CD4-positive, CD25-positive, alpha-beta regulatory T cell (primary cell): ENCODE measurements at regions not wholly inside any gene's neighbourhood (a gene's known extent, or its start where the extent isn't known, plus 50 kb on each side); places are given as distances from the start of the nearest gene placed in this dataset.

Experiments used
- ATAC-seq, 2 donors: fragments of 150-1000 bp; cut with Tn5 transposase; one replicate each; pipeline ENCODE4 v1.10.0; 2021; ENCODE audit warnings: low read depth in 2 of 2, moderate number of reproducible peaks in 2 of 2, moderate library complexity in 1 of 2
- DNase-seq, 3 donors: peaks; one replicate each; pipeline versions ENCODE4 v3.0.0 to v3.0.0-alpha.2; 2012 to 2022; ENCODE audit warnings: mixed read lengths in 1 of 3
- H3K27ac ChIP-seq: one replicate; pipeline ENCODE4 v1.7.0; 2013; ENCODE audit warnings: mild to moderate bottlenecking, low read length; ENCODE audit not compliant: insufficient read depth, poor library complexity, severe bottlenecking
- H3K27me3 ChIP-seq: one replicate; pipeline ENCODE4 v1.7.0; 2013; ENCODE audit warnings: low read length; ENCODE audit not compliant: control insufficient read depth, insufficient read depth
- H3K36me3 ChIP-seq: one replicate; pipeline ENCODE4 v1.7.0; 2013; ENCODE audit warnings: mild to moderate bottlenecking, low read length, moderate library complexity; ENCODE audit not compliant: control insufficient read depth, insufficient read depth
- H3K4me1 ChIP-seq: 2 replicates; pipeline ENCODE4 v1.7.0; 2013; ENCODE audit warnings: mild to moderate bottlenecking, low read length; ENCODE audit not compliant: insufficient read depth, control insufficient read depth, poor library complexity, severe bottlenecking
- H3K4me3 ChIP-seq: one replicate; pipeline ENCODE4 v1.7.0; 2013; ENCODE audit warnings: low read depth, mild to moderate bottlenecking, low read length, moderate library complexity
- H3K9me3 ChIP-seq, 2 experiments: 1 replicate in 1 of 2; 2 replicates in 1 of 2; pipeline ENCODE4 v1.7.0; 2013; ENCODE audit warnings: low read length in 2 of 2, mild to moderate bottlenecking in 1 of 2, moderate library complexity in 1 of 2; ENCODE audit not compliant: control insufficient read depth in 2 of 2
- H3K27ac Mint-ChIP-seq, 3 donors: one replicate each; pipeline ENCODE4 v1.8.0; 2020 to 2022; ENCODE audit warnings: mild to moderate bottlenecking in 3 of 3, mixed read lengths in 3 of 3, moderate library complexity in 2 of 3
- H3K27me3 Mint-ChIP-seq: one replicate; pipeline ENCODE4 v1.8.0; 2022; ENCODE audit warnings: mild to moderate bottlenecking, mixed read lengths
- H3K36me3 Mint-ChIP-seq: one replicate; pipeline ENCODE4 v1.8.0; 2020; ENCODE audit warnings: mixed read lengths
- H3K4me1 Mint-ChIP-seq, 4 donors: one replicate each; pipeline ENCODE4 v1.8.0; 2020 to 2022; ENCODE audit warnings: mixed read lengths in 4 of 4, mild to moderate bottlenecking in 1 of 4
- H3K4me3 Mint-ChIP-seq, 4 donors: one replicate each; pipeline ENCODE4 v1.8.0; 2020 to 2022; ENCODE audit warnings: mild to moderate bottlenecking in 4 of 4, mixed read lengths in 4 of 4, moderate library complexity in 3 of 4
- H3K9me3 Mint-ChIP-seq, 7 donors: one replicate each; pipeline ENCODE4 v1.8.0; 2020 to 2022; ENCODE audit warnings: mixed read lengths in 7 of 7, mild to moderate bottlenecking in 3 of 7, moderate library complexity in 2 of 7

DNA sequence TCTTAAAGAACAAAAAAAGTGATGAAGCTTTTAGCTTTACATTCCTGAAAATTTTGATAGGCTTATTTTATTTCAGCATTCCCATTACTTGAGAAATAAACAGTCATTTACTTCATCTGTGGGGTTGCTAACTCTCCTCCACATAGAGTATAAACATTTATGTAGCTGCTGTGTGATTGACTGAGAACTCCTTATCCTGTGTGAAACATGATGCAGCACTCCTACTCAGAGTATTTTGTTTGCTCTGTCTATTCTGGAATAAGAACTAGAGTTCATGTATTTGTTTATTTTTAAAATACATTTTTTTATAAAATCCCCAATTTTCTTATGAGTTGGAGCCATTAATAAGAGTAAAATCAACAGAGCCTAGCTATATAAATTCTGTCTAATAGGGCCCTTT, 318.7 kb upstream of the SPAG17 start:
- H3K9me3 Mint-ChIP-seq, result peaks cover 1 to 10% (median 4%) of the 10 kb centered on the region in 7 donors

DNA sequence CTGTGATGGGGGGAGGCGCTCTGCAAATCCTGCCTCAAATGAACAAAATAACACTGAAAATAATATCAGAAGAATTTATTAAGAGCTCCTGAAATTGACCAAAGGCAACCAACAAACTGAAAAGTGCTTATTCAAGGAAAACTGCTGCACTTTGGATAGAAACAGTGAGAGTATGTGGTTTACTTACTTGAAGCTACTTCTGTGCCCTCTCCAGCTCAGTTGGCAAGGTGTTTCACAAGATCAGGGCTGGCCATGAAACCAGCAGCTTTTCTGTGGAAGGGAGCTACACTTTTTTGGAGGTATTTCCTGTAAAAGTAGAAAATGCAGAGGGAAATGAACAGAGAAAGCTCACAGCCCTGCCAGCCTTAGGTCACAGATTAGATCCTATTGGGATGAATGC, 310.0 kb upstream of the SPAG17 start:
- Histone ChIP-seq H3K36me3 (no peaks in the 10 kb centered on the region), H3K27me3 (no peaks in the 10 kb centered on the region), H3K4me3 (no peak overlapping the region), H3K27ac (no peak overlapping the region), H3K4me1 (no peaks in the 10 kb centered on the region), H3K9me3 (no peaks in the 10 kb centered on the region)
- no peaks in the 10 kb centered on the region for H3K36me3 Mint-ChIP-seq
- H3K9me3 Mint-ChIP-seq, result peaks cover 0 to 5% (median 1%) of the 10 kb centered on the region in 7 donors
- DNase-seq (no peak), ATAC-seq (no peak)
- H3K4me1 Mint-ChIP-seq, result no peaks in the 10 kb centered on the region
- no peaks in the 10 kb centered on the region for H3K27me3 Mint-ChIP-seq
- no peak overlapping the region for H3K4me3 Mint-ChIP-seq
- H3K27ac Mint-ChIP-seq, result no peak overlapping the region

More for the DNA sequence above, 318.7 kb upstream of the SPAG17 start:
- Mint-ChIP-seq H3K4me1 (no peaks in the 10 kb centered on the region), H3K27me3 (no peaks in the 10 kb centered on the region), H3K27ac (no peak overlapping the region), H3K4me3 (no peak overlapping the region), H3K36me3 (no peaks in the 10 kb centered on the region)
- Histone ChIP-seq H3K4me1 (no peaks in the 10 kb centered on the region), H3K27ac (no peak overlapping the region), H3K36me3 (no peaks in the 10 kb centered on the region), H3K9me3 (no peaks in the 10 kb centered on the region), H3K27me3 (no peaks in the 10 kb centered on the region), H3K4me3 (no peak overlapping the region)
- ATAC-seq (no peak), DNase-seq (no peak)

- Histone ChIP-seq H3K27me3 (no peaks in the 10 kb centered on the region), H3K36me3 (no peaks in the 10 kb centered on the region), H3K9me3 (no peaks in the 10 kb centered on the region), H3K4me3 (no peak overlapping the region), H3K27ac (no peak overlapping the region), H3K4me1 (no peaks in the 10 kb centered on the region)
- Mint-ChIP-seq H3K27ac (no peak overlapping the region), H3K4me3 (no peak overlapping the region), H3K36me3 (no peaks in the 10 kb centered on the region), H3K4me1 (no peaks in the 10 kb centered on the region), H3K27me3 (no peaks in the 10 kb centered on the region), H3K9me3 (peaks cover 0 to 8% (median 5%) of the 10 kb centered on the region in 7 donors)
- DNase-seq (no peak), ATAC-seq (no peak)
These were observed 303.8 kb upstream of the SPAG17 start for GRCh38 chr1:118488787-118489186.

GRCh38 chr1:118487932-118488331, 302.9 kb upstream of the SPAG17 start:
- no peaks in the 10 kb centered on the region for H3K36me3 ChIP-seq
- DNase-seq, result no peak
- no peak for ATAC-seq

GRCh38 chr1:118487091-118487490, 302.1 kb upstream of the SPAG17 start:
- ATAC-seq (no peak), DNase-seq (no peak)
- Histone ChIP-seq H3K4me3 (no peak overlapping the region), H3K27ac (no peak overlapping the region), H3K36me3 (no peaks in the 10 kb centered on the region), H3K27me3 (no peaks in the 10 kb centered on the region), H3K4me1 (no peaks in the 10 kb centered on the region), H3K9me3 (no peaks in the 10 kb centered on the region)
- H3K4me3 Mint-ChIP-seq, result no peak overlapping the region
- H3K27ac Mint-ChIP-seq, result no peak overlapping the region
- H3K36me3 Mint-ChIP-seq, result no peaks in the 10 kb centered on the region
- peaks cover 0 to 6% (median 3%) of the 10 kb centered on the region in 7 donors for H3K9me3 Mint-ChIP-seq
- H3K27me3 Mint-ChIP-seq, result no peaks in the 10 kb centered on the region
- H3K4me1 Mint-ChIP-seq, result no peaks in the 10 kb centered on the region

More at GRCh38 chr1:118487932-118488331, 302.9 kb upstream of the SPAG17 start:
- H3K4me3 Mint-ChIP-seq, result no peak overlapping the region
- no peaks in the 10 kb centered on the region for H3K27me3 Mint-ChIP-seq
- Histone ChIP-seq H3K27me3 (no peaks in the 10 kb centered on the region), H3K4me1 (no peaks in the 10 kb centered on the region), H3K9me3 (no peaks in the 10 kb centered on the region), H3K4me3 (no peak overlapping the region), H3K27ac (no peak overlapping the region)
- H3K4me1 Mint-ChIP-seq, result no peaks in the 10 kb centered on the region
- no peak overlapping the region for H3K27ac Mint-ChIP-seq
- no peaks in the 10 kb centered on the region for H3K36me3 Mint-ChIP-seq
- peaks cover 0 to 8% (median 6%) of the 10 kb centered on the region in 7 donors for H3K9me3 Mint-ChIP-seq

DNA sequence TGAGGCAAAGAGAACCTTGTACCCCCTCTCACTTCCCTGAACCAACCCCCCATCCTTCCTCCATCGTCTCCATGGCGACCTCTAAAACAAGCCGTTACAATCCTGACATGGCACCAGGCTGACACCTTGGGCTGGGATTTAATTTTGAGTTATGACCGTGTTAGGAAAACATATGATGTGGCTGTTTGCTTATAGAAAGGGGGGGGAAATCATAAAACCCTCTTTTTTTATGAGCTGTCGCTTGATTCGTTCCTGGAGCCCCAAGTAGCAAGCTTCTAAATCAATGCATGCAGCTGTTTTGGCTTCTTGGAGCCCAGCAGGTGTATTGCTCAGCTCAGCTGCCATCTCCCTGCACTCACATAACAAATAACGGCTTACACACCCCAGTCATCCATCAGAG, 301.2 kb upstream of the SPAG17 start:
- Histone ChIP-seq H3K27ac (no peak overlapping the region), H3K9me3 (no peaks in the 10 kb centered on the region), H3K36me3 (no peaks in the 10 kb centered on the region), H3K27me3 (no peaks in the 10 kb centered on the region), H3K4me1 (no peaks in the 10 kb centered on the region), H3K4me3 (no peak overlapping the region)
- Mint-ChIP-seq H3K27ac (no peak overlapping the region), H3K9me3 (peaks cover 0 to 6% (median 3%) of the 10 kb centered on the region in 7 donors), H3K4me1 (no peaks in the 10 kb centered on the region), H3K36me3 (no peaks in the 10 kb centered on the region), H3K27me3 (no peaks in the 10 kb centered on the region), H3K4me3 (no peak overlapping the region)
- DNase-seq, result no peak
- ATAC-seq, result no peak

- H3K36me3 ChIP-seq, result no peaks in the 10 kb centered on the region
- Mint-ChIP-seq H3K4me1 (no peaks in the 10 kb centered on the region), H3K36me3 (no peaks in the 10 kb centered on the region), H3K27ac (no peak overlapping the region), H3K27me3 (no peaks in the 10 kb centered on the region), H3K4me3 (no peak overlapping the region), H3K9me3 (peaks cover 0 to 6% (median 3%) of the 10 kb centered on the region in 7 donors)
- H3K4me1 ChIP-seq, result no peaks in the 10 kb centered on the region
- no peak for ATAC-seq
- H3K9me3 ChIP-seq, result no peaks in the 10 kb centered on the region
- no peak overlapping the region for H3K27ac ChIP-seq
- H3K27me3 ChIP-seq, result no peaks in the 10 kb centered on the region
- DNase-seq, result no peak
- H3K4me3 ChIP-seq, result no peak overlapping the region
These were observed 300.7 kb upstream of the SPAG17 start for GRCh38 chr1:118485757-118486156.

DNA sequence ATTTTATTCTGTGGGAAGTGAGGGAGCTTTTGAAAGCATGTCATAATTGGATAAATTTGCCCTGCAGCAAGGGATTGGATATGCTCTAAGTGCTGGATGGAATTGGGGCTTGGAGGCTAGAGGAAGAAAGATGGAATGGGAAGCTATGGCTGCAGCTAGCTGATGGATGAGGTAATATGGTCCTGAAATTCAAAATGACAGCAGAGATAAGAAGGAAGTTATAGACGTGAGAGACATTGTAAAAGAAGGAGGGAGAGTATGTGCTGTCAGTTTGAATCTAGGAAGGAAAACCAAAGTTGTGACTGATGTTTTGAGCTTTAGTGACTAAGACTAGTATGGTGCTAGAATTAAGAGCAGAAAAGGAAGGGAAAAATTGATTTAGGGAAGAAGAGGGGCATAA, 299.9 kb upstream of the SPAG17 start:
- Histone ChIP-seq H3K36me3 (no peaks in the 10 kb centered on the region), H3K4me1 (no peaks in the 10 kb centered on the region), H3K27me3 (no peaks in the 10 kb centered on the region), H3K27ac (no peak overlapping the region), H3K9me3 (no peaks in the 10 kb centered on the region), H3K4me3 (no peak overlapping the region)
- Mint-ChIP-seq H3K27me3 (no peaks in the 10 kb centered on the region), H3K9me3 (peaks cover 0 to 6% (median 3%) of the 10 kb centered on the region in 7 donors), H3K4me1 (no peaks in the 10 kb centered on the region), H3K4me3 (no peak overlapping the region), H3K27ac (no peak overlapping the region), H3K36me3 (no peaks in the 10 kb centered on the region)
- DNase-seq, result no peak
- ATAC-seq, result no peak
